ENCODE measurements at regions not wholly inside any gene's neighbourhood (a gene's known extent, or its start where the extent isn't known, plus 50 kb on each side); places are given as distances from the start of the nearest gene placed in this dataset.

DNA sequence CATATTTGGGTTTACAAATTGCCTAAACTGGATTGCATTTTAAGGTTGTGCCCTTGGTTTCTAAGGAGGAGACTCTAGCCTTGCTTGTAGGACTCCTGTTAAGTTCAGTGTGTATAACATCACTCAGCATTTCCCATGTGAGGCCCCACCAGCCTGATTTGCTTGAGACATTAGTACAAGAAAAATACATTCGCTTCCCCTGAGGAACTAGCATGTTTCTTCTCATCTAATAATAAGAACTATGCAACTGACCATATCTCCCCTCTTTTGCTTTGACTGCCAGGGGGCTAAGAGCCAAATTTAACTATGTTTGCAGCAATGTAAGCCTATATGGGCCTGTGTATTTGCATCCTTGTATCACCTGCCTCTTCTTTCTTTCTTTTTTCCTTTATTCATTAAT lies 737.9 kb downstream of the INHBA start:
- Histone ChIP-seq H3K36me3 (ENCODE audit: insufficient read depth, low read length) (no peaks in the 10 kb centered on the region), H3K9me3 (ENCODE audit: insufficient read depth, low read depth, low read length) (no peaks in the 10 kb centered on the region), H4K20me1 (ENCODE audit: insufficient read depth, low read length, poor library complexity, severe bottlenecking) (no peaks in the 10 kb centered on the region), H3K79me2 (ENCODE audit: insufficient read depth, low read length) (no peaks in the 10 kb centered on the region), H3F3A (ENCODE audit: low read depth) (no peaks in the 10 kb centered on the region), H3K4me1 (ENCODE audit: insufficient read depth, low read length, poor library complexity, severe bottlenecking) (no peaks in the 10 kb centered on the region), H2AFZ (ENCODE audit: low read length) (no peak overlapping the region), H3K4me3 (ENCODE audit: low read length, poor library complexity, severe bottlenecking) (no peak overlapping the region), H3K4me2 (ENCODE audit: low read depth, low read length, poor library complexity, severe bottlenecking) (no peak overlapping the region), H3K9ac (ENCODE audit: low read depth, low read length, poor library complexity, severe bottlenecking) (no peak overlapping the region), H3K9me2 (replicated peaks; ENCODE audit: low read depth, low read length) (no peaks in the 10 kb centered on the region), H3K27me3 (ENCODE audit: insufficient read depth, low read length, poor library complexity, severe bottlenecking) (no peaks in the 10 kb centered on the region)
- TF ChIP-seq, protein P1, sequence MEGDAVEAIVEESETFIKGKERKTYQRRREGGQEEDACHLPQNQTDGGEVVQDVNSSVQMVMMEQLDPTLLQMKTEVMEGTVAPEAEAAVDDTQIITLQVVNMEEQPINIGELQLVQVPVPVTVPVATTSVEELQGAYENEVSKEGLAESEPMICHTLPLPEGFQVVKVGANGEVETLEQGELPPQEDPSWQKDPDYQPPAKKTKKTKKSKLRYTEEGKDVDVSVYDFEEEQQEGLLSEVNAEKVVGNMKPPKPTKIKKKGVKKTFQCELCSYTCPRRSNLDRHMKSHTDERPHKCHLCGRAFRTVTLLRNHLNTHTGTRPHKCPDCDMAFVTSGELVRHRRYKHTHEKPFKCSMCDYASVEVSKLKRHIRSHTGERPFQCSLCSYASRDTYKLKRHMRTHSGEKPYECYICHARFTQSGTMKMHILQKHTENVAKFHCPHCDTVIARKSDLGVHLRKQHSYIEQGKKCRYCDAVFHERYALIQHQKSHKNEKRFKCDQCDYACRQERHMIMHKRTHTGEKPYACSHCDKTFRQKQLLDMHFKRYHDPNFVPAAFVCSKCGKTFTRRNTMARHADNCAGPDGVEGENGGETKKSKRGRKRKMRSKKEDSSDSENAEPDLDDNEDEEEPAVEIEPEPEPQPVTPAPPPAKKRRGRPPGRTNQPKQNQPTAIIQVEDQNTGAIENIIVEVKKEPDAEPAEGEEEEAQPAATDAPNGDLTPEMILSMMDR (conservative IDR thresholded peaks at IDR 0.05; ENCODE audit: low read length), result no peak
- TF ChIP-seq EZH2phosphoT487 (IDR thresholded peaks at IDR 0.05; ENCODE audit: borderline replicate concordance), result no peak

DNA sequence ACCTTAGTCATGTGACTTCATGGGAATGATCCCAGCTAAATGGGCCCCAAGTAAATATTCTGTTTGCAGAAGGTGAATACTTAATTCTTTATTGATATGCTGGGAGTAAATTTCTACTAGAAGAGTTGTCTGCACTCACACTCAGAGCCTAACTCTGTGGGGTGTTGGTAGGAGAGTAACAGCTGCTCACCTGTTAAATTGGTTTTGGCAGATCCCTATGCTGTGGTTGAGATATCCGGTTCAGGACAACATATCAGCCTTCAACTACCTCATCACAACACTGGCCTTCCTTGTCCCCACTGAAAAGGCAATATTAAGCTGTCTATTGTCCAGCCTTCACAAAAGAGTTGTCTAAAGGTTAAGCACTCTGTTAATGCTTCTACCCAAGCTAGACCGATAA lies 738.3 kb downstream of the INHBA start:
- Histone ChIP-seq H3F3A (ENCODE audit: low read depth) (no peaks in the 10 kb centered on the region), H3K4me3 (ENCODE audit: low read length, poor library complexity, severe bottlenecking) (no peak overlapping the region), H3K9me3 (ENCODE audit: insufficient read depth, low read depth, low read length) (no peaks in the 10 kb centered on the region), H3K4me1 (ENCODE audit: insufficient read depth, low read length, poor library complexity, severe bottlenecking) (no peaks in the 10 kb centered on the region), H4K20me1 (ENCODE audit: insufficient read depth, low read length, poor library complexity, severe bottlenecking) (no peaks in the 10 kb centered on the region), H2AFZ (ENCODE audit: low read length) (no peak overlapping the region), H3K27me3 (ENCODE audit: insufficient read depth, low read length, poor library complexity, severe bottlenecking) (no peaks in the 10 kb centered on the region), H3K79me2 (ENCODE audit: insufficient read depth, low read length) (no peaks in the 10 kb centered on the region), H3K4me2 (ENCODE audit: low read depth, low read length, poor library complexity, severe bottlenecking) (no peak overlapping the region), H3K36me3 (ENCODE audit: insufficient read depth, low read length) (no peaks in the 10 kb centered on the region), H3K9ac (ENCODE audit: low read depth, low read length, poor library complexity, severe bottlenecking) (no peak overlapping the region), H3K9me2 (replicated peaks; ENCODE audit: low read depth, low read length) (no peaks in the 10 kb centered on the region)
- TF ChIP-seq EZH2phosphoT487 (IDR thresholded peaks at IDR 0.05; ENCODE audit: borderline replicate concordance), result no peak
- TF ChIP-seq, protein P1 (conservative IDR thresholded peaks at IDR 0.05; ENCODE audit: low read length), result no peak

DNA sequence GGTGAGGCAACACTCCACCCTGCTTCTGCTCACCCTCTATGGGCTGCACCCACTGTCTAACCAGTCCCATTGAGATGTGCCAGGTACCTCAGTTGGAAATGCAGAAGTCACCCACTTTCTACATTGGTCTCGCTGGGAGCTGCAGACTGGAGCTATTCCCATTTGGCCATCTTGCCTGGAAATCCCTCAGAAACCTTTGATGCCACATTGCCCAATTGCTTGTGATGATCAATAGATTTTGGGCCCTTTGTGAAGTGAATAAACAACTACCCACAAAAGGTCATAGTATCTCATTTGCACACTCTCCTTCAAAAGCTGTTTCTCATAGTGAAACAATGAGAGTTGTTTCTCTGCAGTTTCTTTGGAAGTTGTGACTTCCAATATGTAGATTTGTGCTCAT lies 742.9 kb downstream of the INHBA start:
- H3K9me2 ChIP-seq (replicated peaks; ENCODE audit: low read depth, low read length), result no peaks in the 10 kb centered on the region
- H3K4me1 ChIP-seq (ENCODE audit: insufficient read depth, low read length, poor library complexity, severe bottlenecking), result no peaks in the 10 kb centered on the region
- H3K4me3 ChIP-seq (ENCODE audit: low read length, poor library complexity, severe bottlenecking), result no peak overlapping the region
- H3K9ac ChIP-seq (ENCODE audit: low read depth, low read length, poor library complexity, severe bottlenecking), result no peak overlapping the region
- no peaks in the 10 kb centered on the region for H3K36me3 ChIP-seq (ENCODE audit: insufficient read depth, low read length)
- H3K79me2 ChIP-seq (ENCODE audit: insufficient read depth, low read length), result no peaks in the 10 kb centered on the region
- no peak for TF ChIP-seq EZH2phosphoT487 (IDR thresholded peaks at IDR 0.05; ENCODE audit: borderline replicate concordance)
- TF ChIP-seq, protein P1 (conservative IDR thresholded peaks at IDR 0.05; ENCODE audit: low read length), result no peak
- no peak overlapping the region for H2AFZ ChIP-seq (ENCODE audit: low read length)
- no peak overlapping the region for H3K4me2 ChIP-seq (ENCODE audit: low read depth, low read length, poor library complexity, severe bottlenecking)
- no peaks in the 10 kb centered on the region for H4K20me1 ChIP-seq (ENCODE audit: insufficient read depth, low read length, poor library complexity, severe bottlenecking)
- no peaks in the 10 kb centered on the region for H3K27me3 ChIP-seq (ENCODE audit: insufficient read depth, low read length, poor library complexity, severe bottlenecking)
- H3F3A ChIP-seq (ENCODE audit: low read depth), result no peaks in the 10 kb centered on the region
- H3K9me3 ChIP-seq (ENCODE audit: insufficient read depth, low read depth, low read length), result no peaks in the 10 kb centered on the region
